Omental fat pad (tissue), 3 donors: ENCODE measurements at regions not wholly inside any gene's neighbourhood (a gene's known extent, or its start where the extent isn't known, plus 50 kb on each side); places are given as distances from the start of the nearest gene placed in this dataset.
A peak's percentile ranks its signal among the peaks of the same experiment; 100 is the strongest.

Experiments
- ATAC-seq: fragments of 150-250 bp; one replicate; pipeline ENCODE4 v1.9.1; 2016; ENCODE audit warnings: mild to moderate bottlenecking, moderate library complexity; ENCODE audit not compliant: low FRiP score
- DNase-seq: peaks from one replicate; pipeline ENCODE4 v3.0.0-alpha.2; 2019; ENCODE audit warnings: low spot score
- TF ChIP-seq, protein P1 (sequence below), 3 donors: fragments of 450-650 bp; IDR thresholded peaks; one replicate each; pipeline ENCODE4 v1.5.1; 2016 to 2017; ENCODE audit warnings: antibody characterized with exemption in 3 of 3, mild to moderate bottlenecking in 3 of 3, moderate library complexity in 2 of 3

DNA sequence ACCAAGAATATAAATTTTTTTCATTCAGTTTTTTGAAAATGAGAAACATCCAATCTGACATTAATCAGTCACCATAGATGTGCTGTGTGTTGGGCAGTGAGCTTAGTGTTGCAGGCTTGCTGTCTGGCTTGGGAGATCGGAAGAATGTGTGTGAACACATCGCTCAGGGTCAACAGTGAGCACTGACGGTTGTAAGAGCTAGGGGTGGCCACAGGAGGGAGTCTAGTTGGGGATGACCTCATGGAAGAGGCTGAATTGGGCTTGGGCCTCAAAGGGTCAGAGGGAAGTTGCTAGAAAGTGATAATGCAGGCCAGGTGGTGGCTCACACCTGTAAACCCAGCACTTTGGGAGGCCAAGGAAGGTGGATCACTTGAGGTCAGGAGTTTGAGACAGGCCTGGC lies 375.4 kb downstream of the DDX10 start:
- ATAC-seq (no peak), DNase-seq (no peak)
- TF ChIP-seq, protein P1, sequence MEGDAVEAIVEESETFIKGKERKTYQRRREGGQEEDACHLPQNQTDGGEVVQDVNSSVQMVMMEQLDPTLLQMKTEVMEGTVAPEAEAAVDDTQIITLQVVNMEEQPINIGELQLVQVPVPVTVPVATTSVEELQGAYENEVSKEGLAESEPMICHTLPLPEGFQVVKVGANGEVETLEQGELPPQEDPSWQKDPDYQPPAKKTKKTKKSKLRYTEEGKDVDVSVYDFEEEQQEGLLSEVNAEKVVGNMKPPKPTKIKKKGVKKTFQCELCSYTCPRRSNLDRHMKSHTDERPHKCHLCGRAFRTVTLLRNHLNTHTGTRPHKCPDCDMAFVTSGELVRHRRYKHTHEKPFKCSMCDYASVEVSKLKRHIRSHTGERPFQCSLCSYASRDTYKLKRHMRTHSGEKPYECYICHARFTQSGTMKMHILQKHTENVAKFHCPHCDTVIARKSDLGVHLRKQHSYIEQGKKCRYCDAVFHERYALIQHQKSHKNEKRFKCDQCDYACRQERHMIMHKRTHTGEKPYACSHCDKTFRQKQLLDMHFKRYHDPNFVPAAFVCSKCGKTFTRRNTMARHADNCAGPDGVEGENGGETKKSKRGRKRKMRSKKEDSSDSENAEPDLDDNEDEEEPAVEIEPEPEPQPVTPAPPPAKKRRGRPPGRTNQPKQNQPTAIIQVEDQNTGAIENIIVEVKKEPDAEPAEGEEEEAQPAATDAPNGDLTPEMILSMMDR (IDR thresholded peaks at IDR 0.05), result no peak

DNA sequence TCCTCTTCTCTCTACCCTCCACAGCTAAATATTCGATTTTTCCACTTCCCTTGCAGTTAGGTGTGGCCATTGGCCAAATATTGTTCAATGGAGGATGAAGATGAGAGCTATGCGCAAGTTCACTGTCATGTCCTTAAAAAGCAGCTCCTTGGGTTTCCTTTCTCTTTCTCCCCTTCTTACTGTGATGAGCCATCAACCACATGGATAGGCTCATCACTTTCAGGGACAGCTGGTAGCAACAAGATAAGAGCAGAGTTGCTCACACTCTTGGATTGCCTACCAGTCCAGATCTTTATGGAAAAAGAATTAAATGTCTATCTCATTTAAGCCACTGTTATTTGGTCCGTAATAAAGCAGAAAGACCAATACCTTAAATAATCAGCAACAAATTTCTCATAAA lies 377.0 kb downstream of the DDX10 start:
- ATAC-seq (no peak), DNase-seq (no peak)
- TF ChIP-seq, protein P1 (IDR thresholded peaks at IDR 0.05), result no peak

DNA sequence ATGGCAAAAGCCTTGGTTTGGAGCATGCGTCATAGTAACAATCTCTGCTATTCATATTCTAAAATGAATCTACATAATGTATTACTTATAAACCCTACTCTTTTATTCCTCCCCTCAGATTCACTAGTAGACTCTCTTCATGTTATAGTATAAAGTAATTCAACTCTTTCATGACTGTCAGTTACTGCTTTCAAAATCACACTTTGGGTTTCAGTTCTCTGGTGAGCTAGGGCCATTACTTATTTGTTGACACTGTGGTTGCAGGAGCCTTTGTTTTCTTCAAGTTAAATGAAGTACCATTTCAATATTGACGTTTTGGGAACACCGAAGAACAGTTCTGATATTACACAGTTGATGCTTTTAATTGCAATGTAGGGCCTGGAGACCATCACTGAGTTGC lies 378.4 kb downstream of the DDX10 start:
- DNase-seq (no peak), ATAC-seq (no peak)
- TF ChIP-seq, protein P1 (IDR thresholded peaks at IDR 0.05), result no peak

DNA sequence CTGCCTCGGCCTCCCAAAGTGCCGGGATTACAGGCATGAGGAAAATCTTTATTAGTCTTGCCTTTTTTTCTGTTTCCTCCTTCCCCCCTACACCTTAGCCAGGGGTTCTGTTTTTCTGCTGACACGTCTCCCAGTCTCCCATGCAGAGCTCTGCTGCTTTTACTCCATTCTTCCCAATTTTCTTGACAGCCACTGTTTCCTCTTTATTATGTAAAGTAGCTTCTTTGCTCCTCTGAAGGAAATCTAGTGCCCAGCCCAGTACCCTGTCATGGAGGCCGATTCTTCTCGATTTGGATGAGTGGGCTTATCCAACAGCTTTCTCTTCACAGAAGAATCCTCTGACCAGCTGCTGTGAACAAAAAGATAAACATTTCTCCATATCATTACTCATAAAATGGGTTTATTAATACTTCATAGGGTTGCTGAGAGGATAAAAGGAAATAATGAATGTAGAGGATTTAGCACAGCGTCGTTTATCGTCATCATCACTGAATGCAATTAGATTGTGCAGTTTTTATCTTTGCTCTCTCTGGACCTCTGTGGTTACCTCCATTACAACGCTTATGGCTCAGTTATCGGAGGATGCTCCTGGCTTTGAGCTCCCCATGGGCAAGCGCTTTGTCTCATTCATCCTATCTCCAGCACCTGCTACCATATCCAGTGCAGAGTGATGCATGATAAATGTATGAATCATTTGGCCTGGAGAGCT lies 375.6 kb upstream of the C11orf87 start:
- no peak for ATAC-seq
- TF ChIP-seq, protein P1 (IDR thresholded peaks at IDR 0.05), result no peak

DNA sequence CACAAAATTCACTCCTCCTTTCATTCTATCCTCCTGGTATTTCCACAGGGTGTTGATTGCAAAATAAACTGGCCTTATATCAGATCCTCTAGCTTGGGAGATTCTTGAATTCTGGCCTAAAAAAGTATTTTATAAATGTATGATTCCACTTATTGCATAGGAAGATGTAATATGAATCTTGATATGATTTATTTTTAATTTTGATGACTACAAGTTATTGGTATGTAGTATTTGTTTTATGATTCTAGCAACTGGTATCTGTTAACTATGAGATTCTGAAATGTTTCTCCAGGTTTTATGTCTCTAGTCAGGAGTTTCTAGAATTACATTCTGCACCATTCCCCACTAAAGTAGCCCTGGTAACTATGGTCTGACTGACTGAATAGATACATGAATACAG lies 373.9 kb upstream of the C11orf87 start:
- TF ChIP-seq, protein P1 (IDR thresholded peaks at IDR 0.05), result no peak
- ATAC-seq (peak; percentile 66), DNase-seq (no peak)

More for the DNA sequence above, 375.6 kb upstream of the C11orf87 start:
- DNase-seq, result no peak

DNA sequence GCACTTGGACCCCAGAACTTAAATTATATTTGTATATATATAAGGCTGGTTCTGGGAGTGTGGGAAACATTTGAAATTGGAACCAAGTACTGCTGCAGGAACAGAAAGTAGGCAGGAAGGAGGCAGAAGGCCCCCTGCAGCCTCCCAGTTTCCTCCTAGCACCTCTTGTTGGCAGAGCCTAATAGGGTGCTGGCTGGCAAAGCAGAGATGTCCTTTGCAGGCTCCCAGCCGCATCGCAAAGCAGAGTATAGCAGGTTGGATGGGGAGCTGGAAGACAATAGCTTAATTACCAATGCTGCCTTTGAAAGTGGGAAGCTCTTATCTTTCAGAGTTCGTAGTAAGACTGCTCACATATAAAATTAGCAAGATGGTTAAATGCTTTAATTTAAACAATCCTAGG lies 370.8 kb upstream of the C11orf87 start:
- TF ChIP-seq, protein P1 (IDR thresholded peaks at IDR 0.05), result no peak

DNA sequence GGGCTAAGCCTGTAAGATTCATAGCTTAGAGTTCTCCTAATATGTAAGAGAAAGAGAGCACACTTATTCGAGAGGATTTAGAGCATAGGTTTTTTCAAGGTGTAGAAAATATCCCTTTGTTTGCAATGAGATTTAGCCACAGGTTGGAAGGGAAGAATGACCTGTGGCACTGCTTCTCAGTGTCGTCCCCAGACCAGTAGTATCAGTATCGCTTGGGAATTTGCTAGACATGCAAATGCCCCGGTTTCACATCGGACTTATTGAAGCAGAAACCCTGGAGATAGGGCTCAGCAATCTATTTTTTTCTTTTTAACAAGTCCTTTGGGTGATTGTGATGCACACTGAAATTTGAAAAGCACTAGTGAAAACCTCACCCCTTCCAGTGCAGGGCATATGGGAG lies 362.6 kb upstream of the C11orf87 start:
- TF ChIP-seq, protein P1 (IDR thresholded peaks at IDR 0.05), result no peak
- DNase-seq, result no peak
- ATAC-seq, result no peak

More for the DNA sequence above, 370.8 kb upstream of the C11orf87 start:
- ATAC-seq (no peak), DNase-seq (no peak)
